HCT116 (cell line): ENCODE measurements at regions not wholly inside any gene's neighbourhood (a gene's known extent, or its start where the extent isn't known, plus 50 kb on each side); places are given as distances from the start of the nearest gene placed in this dataset.

ENCODE experiments used
- ATAC-seq: fragments of 200-7000 bp; cut with Tn5 transposase; 2 replicates; pipeline ENCODE4 v1.9.1; 2020; ENCODE audit warnings: mild to moderate bottlenecking, moderate library complexity
- BruUV-seq: library from RNA; stranded (reverse); fragments of 400-500 nt; replicated peaks from 2 replicates; lab custom pipeline; 2021; lab: Mats Ljungman, UMichigan
- CTCF ChIA-PET: fragments of 300-600 bp; sonication (Branson Sonifier 250); formaldehyde crosslinking; loops from one replicate; lab custom pipeline; 2021; ENCODE audit warnings: antibody characterized with exemption; lab: Charles Lee
- POLR2A ChIA-PET: fragments of 300-600, 350-600 bp; sonication (Branson Sonifier 250); formaldehyde crosslinking; loops from one replicate; lab custom pipeline; 2021; ENCODE audit warnings: antibody characterized with exemption; lab: Charles Lee
- RAD21 ChIA-PET, 2 experiments: fragments of 300-600 bp; sonication (Branson Sonifier 250); formaldehyde crosslinking; loops; one replicate each; lab custom pipeline; 2023; ENCODE audit warnings: low total read pairs in 2 of 2; ENCODE audit not compliant: uncharacterized antibody in 2 of 2, unreplicated experiment in 2 of 2, low non-redundant PET in 1 of 2; lab: Charles Lee
- DNase-seq: peaks from one replicate; pipeline ENCODE4 v3.0.0-alpha.2; 2010; ENCODE audit warnings: low read depth, low spot score
- H2AFZ ChIP-seq: fragments of 200-600 bp; shearing (Covaris generic), sonication (generic); 2 replicates; pipeline ENCODE4 v1.6.1; 2017; ENCODE audit warnings: low read depth, mixed run types, mixed read lengths, antibody characterized with exemption, low read length; ENCODE audit not compliant: poor library complexity, severe bottlenecking
- H3K27ac ChIP-seq: 2 replicates; pipeline ENCODE4 v1.5.1; 2012; ENCODE audit warnings: low read depth, low read length
- H3K27me3 ChIP-seq: fragments of 200-600 bp; sonication (generic); 2 replicates; pipeline ENCODE4 v1.6.1; 2016; ENCODE audit warnings: mixed run types, low read length, mixed read lengths; ENCODE audit not compliant: insufficient read depth
- H3K36me3 ChIP-seq, 2 experiments: fragments of 200-500 bp in 1 of 2; fragments of 200-600 bp in 1 of 2; sonication (Bioruptor generic) in 1 of 2; sonication (generic) in 1 of 2; 2 replicates each; pipeline versions ENCODE4 v1.5.1 to v1.6.1; 2014 to 2016; ENCODE audit warnings: low read length in 2 of 2, inconsistent platforms in 1 of 2, mixed read lengths in 1 of 2, mixed run types in 1 of 2; ENCODE audit not compliant: insufficient read depth in 2 of 2, control insufficient read depth in 1 of 2
- H3K4me1 ChIP-seq, 2 experiments: fragments of 200-600 bp in 1 of 2; sonication (generic) in 1 of 2; 2 replicates each; pipeline versions ENCODE4 v1.5.1 to v1.6.1; 2012 to 2017; ENCODE audit warnings: low read length in 2 of 2, inconsistent platforms in 1 of 2, mild to moderate bottlenecking in 1 of 2, mixed read lengths in 1 of 2, mixed run types in 1 of 2, moderate library complexity in 1 of 2; ENCODE audit not compliant: insufficient read depth in 2 of 2, control insufficient read depth in 1 of 2
- H3K4me2 ChIP-seq: fragments of 200-600 bp; sonication (generic); 2 replicates; pipeline ENCODE4 v1.6.1; 2017; ENCODE audit warnings: mixed run types, low read length, mixed read lengths
- H3K4me3 ChIP-seq, 2 experiments: fragments of 200-600 bp in 1 of 2; sonication (generic) in 1 of 2; replicated peaks in 1 of 2; 2 replicates each; pipeline ENCODE4 v1.5.1; 2011 to 2016; ENCODE audit warnings: low read length in 2 of 2, control low read depth in 1 of 2, low read depth in 1 of 2, mild to moderate bottlenecking in 1 of 2, mixed read lengths in 1 of 2, mixed run types in 1 of 2
- H3K79me2 ChIP-seq: fragments of 200-600 bp; sonication (generic); 2 replicates; pipeline ENCODE4 v1.6.1; 2017; ENCODE audit warnings: mild to moderate bottlenecking, mixed run types, low read length, moderate library complexity, mixed read lengths; ENCODE audit not compliant: insufficient read depth
- H3K9ac ChIP-seq: fragments of 200-600 bp; sonication (generic); 2 replicates; pipeline ENCODE4 v1.6.1; 2016; ENCODE audit warnings: low read length, mixed read lengths
- H3K9me2 ChIP-seq: fragments of 200-600 bp; sonication (generic), shearing (Covaris generic); 2 replicates; pipeline ENCODE4 v1.6.1; 2017; ENCODE audit warnings: mixed run types, mild to moderate bottlenecking, moderate library complexity; ENCODE audit not compliant: insufficient read depth
- H3K9me3 ChIP-seq, 2 experiments: fragments of 200-500 bp in 1 of 2; fragments of 200-600 bp in 1 of 2; sonication (Bioruptor generic) in 1 of 2; sonication (generic) in 1 of 2; 2 replicates each; pipeline ENCODE4 v1.6.1; 2014 to 2017; ENCODE audit warnings: low read length in 2 of 2, mixed read lengths in 2 of 2, inconsistent platforms in 1 of 2, low read depth in 1 of 2, mild to moderate bottlenecking in 1 of 2, mixed run types in 1 of 2, moderate library complexity in 1 of 2; ENCODE audit not compliant: control insufficient read depth in 1 of 2, insufficient read depth in 1 of 2
- H4K20me1 ChIP-seq: fragments of 200-600 bp; sonication (generic), shearing (Covaris generic); 2 replicates; pipeline ENCODE4 v1.6.1; 2017; ENCODE audit warnings: mixed run types, mild to moderate bottlenecking, moderate library complexity; ENCODE audit not compliant: insufficient read depth
- CEBPB ChIP-seq: IDR thresholded peaks from 2 replicates; pipeline ENCODE4 v1.6.1; 2012; ENCODE audit warnings: low read depth
- CTCF ChIP-seq, 3 experiments: fragments of 200-600 bp in 1 of 3; sonication (generic) in 1 of 3; IDR thresholded peaks in 2 of 3; conservative IDR thresholded peaks in 1 of 3; 2 replicates each; pipeline ENCODE4 v1.5.1; 2012 to 2017; ENCODE audit warnings: low read depth in 2 of 3, low read length in 2 of 3, antibody characterized with exemption in 1 of 3, borderline replicate concordance in 1 of 3, control low read depth in 1 of 3, mild to moderate bottlenecking in 1 of 3, mixed read lengths in 1 of 3, mixed run types in 1 of 3, moderate library complexity in 1 of 3; ENCODE audit not compliant: insufficient read depth in 1 of 3
- EGR1 ChIP-seq: IDR thresholded peaks from 2 replicates; pipeline ENCODE4 v1.6.1; 2012; ENCODE audit warnings: low read depth
- ELF1 ChIP-seq: IDR thresholded peaks from 2 replicates; pipeline ENCODE4 v1.6.1; 2012; ENCODE audit warnings: low read depth, borderline replicate concordance
- EZH2 ChIP-seq: fragments of 200-600 bp; sonication (generic); IDR thresholded peaks from 2 replicates; pipeline ENCODE4 v1.6.1; 2017; ENCODE audit warnings: antibody characterized with exemption, mixed run types
- EZH2phosphoT487 ChIP-seq: fragments of 200-600 bp; IDR thresholded peaks from 2 replicates; pipeline ENCODE4 v1.6.1; 2018; ENCODE audit warnings: antibody characterized with exemption, borderline replicate concordance
- FOSL1 ChIP-seq: IDR thresholded peaks from 2 replicates; pipeline ENCODE4 v1.6.1; 2012; ENCODE audit warnings: low read depth
- JUND ChIP-seq: IDR thresholded peaks from 2 replicates; pipeline ENCODE4 v1.6.1; 2012
- POLR2A ChIP-seq: IDR thresholded peaks from 2 replicates; pipeline ENCODE4 v1.7.0; 2011; ENCODE audit warnings: borderline replicate concordance; ENCODE audit not compliant: insufficient read depth, insufficient read length; ENCODE audit errors: extremely low read depth
- POLR2AphosphoS5 ChIP-seq: IDR thresholded peaks from 2 replicates; pipeline ENCODE4 v1.6.1; 2011; ENCODE audit warnings: mild to moderate bottlenecking, low read depth, low read length, moderate library complexity
- SIN3A ChIP-seq: IDR thresholded peaks from 2 replicates; pipeline ENCODE4 v1.6.1; 2012; ENCODE audit warnings: low read depth
- SP1 ChIP-seq: IDR thresholded peaks from 2 replicates; pipeline ENCODE4 v1.6.1; 2012; ENCODE audit warnings: low read depth
- SRF ChIP-seq: IDR thresholded peaks from 2 replicates; pipeline ENCODE4 v1.6.1; 2012; ENCODE audit warnings: low read depth
- TCF7L2 ChIP-seq: IDR thresholded peaks from 2 replicates; pipeline ENCODE4 v1.7.0; 2011; ENCODE audit warnings: borderline replicate concordance, inconsistent platforms; ENCODE audit not compliant: insufficient read depth, insufficient read length; ENCODE audit errors: extremely low read depth
- YY1 ChIP-seq: IDR thresholded peaks from 2 replicates; pipeline ENCODE4 v1.6.1; 2011; ENCODE audit warnings: low read length, low read depth, moderate library complexity, mild to moderate bottlenecking; ENCODE audit not compliant: insufficient replicate concordance; ENCODE audit errors: extremely low read depth
- ZBTB33 ChIP-seq: IDR thresholded peaks from 2 replicates; pipeline ENCODE4 v1.6.1; 2011; ENCODE audit warnings: mild to moderate bottlenecking, low read length, moderate library complexity; ENCODE audit not compliant: insufficient replicate concordance; ENCODE audit errors: extremely low read depth
- ZFX ChIP-seq: fragments of 450-650 bp; IDR thresholded peaks from 2 replicates; pipeline ENCODE4 v1.6.1; 2017
- intact Hi-C: fragments of 100-400 bp; cut with micrococcal nuclease; formaldehyde crosslinking; loops from 2 replicates; pipeline ENCODE4 v1.10.0; 2022
- TF ChIP-seq, protein P1 (sequence below): IDR thresholded peaks from 2 replicates; pipeline ENCODE4 v1.6.1; 2012; ENCODE audit warnings: low read depth

DNA sequence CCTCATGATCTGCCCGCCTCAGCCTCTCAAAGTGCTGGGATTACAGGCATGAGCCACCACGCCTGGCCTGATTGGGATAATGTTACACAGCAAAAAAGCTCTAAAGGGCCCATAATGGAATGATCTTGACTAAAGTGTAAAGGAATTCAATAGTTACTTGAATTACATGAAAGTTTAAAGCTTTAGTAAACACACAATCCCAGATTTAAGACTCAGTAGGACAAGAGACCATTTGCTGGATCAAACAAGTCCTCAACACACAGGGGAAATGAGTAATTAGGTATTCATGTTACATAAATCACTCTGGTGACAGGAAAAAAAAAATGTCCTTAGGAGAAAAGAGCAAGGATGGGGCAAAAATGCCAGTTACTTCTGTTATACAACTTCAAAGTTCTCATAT, 762.9 kb upstream of the AMELY start:
- no peaks in the 10 kb centered on the region for H3K9me3 ChIP-seq
- ChIA-PET CTCF (no interaction called here), RAD21 (no interaction called here), POLR2A (no interaction called here)
- no peak for ATAC-seq
- H3K9ac ChIP-seq, result no peak overlapping the region
- no peaks in the 10 kb centered on the region for H3K4me1 ChIP-seq
- no peak overlapping the region for H3K4me2 ChIP-seq
- BruUV-seq, result no TSS peak
- no peaks in the 10 kb centered on the region for H4K20me1 ChIP-seq
- no peak overlapping the region for H3K27ac ChIP-seq
- no peak overlapping the region for H3K4me3 ChIP-seq
- no peaks in the 10 kb centered on the region for H3K9me2 ChIP-seq
- TF ChIP-seq SP1 (no peak), ZFX (no peak), EGR1 (no peak), FOSL1 (no peak), ZBTB33 (no peak), CEBPB (no peak), SRF (no peak), JUND (no peak), ELF1 (no peak), EZH2phosphoT487 (no peak), CTCF (IDR thresholded peaks at IDR 0.05 in 2 of 3, conservative IDR thresholded peaks at IDR 0.05 in 1 of 3; ENCODE audit: borderline replicate concordance in 1 of 3, insufficient read depth in 1 of 3, low read depth in 2 of 3, low read length in 2 of 3) (no peak), EZH2 (no peak), YY1 (no peak), SIN3A (no peak), TCF7L2 (no peak), POLR2A (no peak), POLR2AphosphoS5 (no peak)
- TF ChIP-seq, protein P1, sequence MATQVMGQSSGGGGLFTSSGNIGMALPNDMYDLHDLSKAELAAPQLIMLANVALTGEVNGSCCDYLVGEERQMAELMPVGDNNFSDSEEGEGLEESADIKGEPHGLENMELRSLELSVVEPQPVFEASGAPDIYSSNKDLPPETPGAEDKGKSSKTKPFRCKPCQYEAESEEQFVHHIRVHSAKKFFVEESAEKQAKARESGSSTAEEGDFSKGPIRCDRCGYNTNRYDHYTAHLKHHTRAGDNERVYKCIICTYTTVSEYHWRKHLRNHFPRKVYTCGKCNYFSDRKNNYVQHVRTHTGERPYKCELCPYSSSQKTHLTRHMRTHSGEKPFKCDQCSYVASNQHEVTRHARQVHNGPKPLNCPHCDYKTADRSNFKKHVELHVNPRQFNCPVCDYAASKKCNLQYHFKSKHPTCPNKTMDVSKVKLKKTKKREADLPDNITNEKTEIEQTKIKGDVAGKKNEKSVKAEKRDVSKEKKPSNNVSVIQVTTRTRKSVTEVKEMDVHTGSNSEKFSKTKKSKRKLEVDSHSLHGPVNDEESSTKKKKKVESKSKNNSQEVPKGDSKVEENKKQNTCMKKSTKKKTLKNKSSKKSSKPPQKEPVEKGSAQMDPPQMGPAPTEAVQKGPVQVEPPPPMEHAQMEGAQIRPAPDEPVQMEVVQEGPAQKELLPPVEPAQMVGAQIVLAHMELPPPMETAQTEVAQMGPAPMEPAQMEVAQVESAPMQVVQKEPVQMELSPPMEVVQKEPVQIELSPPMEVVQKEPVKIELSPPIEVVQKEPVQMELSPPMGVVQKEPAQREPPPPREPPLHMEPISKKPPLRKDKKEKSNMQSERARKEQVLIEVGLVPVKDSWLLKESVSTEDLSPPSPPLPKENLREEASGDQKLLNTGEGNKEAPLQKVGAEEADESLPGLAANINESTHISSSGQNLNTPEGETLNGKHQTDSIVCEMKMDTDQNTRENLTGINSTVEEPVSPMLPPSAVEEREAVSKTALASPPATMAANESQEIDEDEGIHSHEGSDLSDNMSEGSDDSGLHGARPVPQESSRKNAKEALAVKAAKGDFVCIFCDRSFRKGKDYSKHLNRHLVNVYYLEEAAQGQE, result no peak
- H3K27me3 ChIP-seq, result no peaks in the 10 kb centered on the region
- no peak overlapping the region for H2AFZ ChIP-seq
- H3K36me3 ChIP-seq, result no peaks in the 10 kb centered on the region
- H3K79me2 ChIP-seq, result no peaks in the 10 kb centered on the region
- intact Hi-C loops, result no loop called here
- no peak for DNase-seq
